Spleen (tissue), 7 donors: ENCODE measurements at regions not wholly inside any gene's neighbourhood (a gene's known extent, or its start where the extent isn't known, plus 50 kb on each side); places are given as distances from the start of the nearest gene placed in this dataset.

Experiments
- CTCF ChIP-seq, 11 experiments: fragments of 200-600 bp in 7 of 11; fragments of 450-650 bp in 4 of 11; sonication (generic) in 4 of 11; IDR thresholded peaks in 8 of 11; conservative IDR thresholded peaks in 3 of 11; 1 replicate in 7 of 11; 2 replicates in 4 of 11; pipeline versions ENCODE4 v1.4.0 to v1.8.0; 2016 to 2021; ENCODE audit warnings: antibody characterized with exemption in 11 of 11, inconsistent platforms in 4 of 11, mild to moderate bottlenecking in 1 of 11
- POLR2A ChIP-seq, 3 donors: fragments of 450-650 bp; IDR thresholded peaks; one replicate each; pipeline ENCODE4 v1.5.1; 2017; ENCODE audit warnings: antibody characterized with exemption in 3 of 3, mild to moderate bottlenecking in 1 of 3
- POLR2AphosphoS5 ChIP-seq, 3 donors: sonication (generic); formaldehyde crosslinking; IDR thresholded peaks; one replicate each; pipeline ENCODE4 v1.5.1; 2017; ENCODE audit warnings: antibody characterized with exemption in 3 of 3
- donor health status: DM: no; HTN: no; CAD: no; lungs with moderate emphysema.
- donor health status: DM: no; HTN: no; CAD: no.
- donor health status: DM: no; HTN: no; CAD: no.

- TF ChIP-seq CTCF (IDR thresholded peaks at IDR 0.05 in 8 of 11, conservative IDR thresholded peaks at IDR 0.05 in 3 of 11): no peak
- TF ChIP-seq POLR2AphosphoS5 (IDR thresholded peaks at IDR 0.05): no peak
- TF ChIP-seq POLR2A (IDR thresholded peaks at IDR 0.05): no peak
Observed at GRCh38 chr15:29470794-29471193, 201.2 kb upstream of the NSMCE3 start.
